ENCODE measurements at regions not wholly inside any gene's neighbourhood (a gene's known extent, or its start where the extent isn't known, plus 50 kb on each side); places are given as distances from the start of the nearest gene placed in this dataset.

DNA sequence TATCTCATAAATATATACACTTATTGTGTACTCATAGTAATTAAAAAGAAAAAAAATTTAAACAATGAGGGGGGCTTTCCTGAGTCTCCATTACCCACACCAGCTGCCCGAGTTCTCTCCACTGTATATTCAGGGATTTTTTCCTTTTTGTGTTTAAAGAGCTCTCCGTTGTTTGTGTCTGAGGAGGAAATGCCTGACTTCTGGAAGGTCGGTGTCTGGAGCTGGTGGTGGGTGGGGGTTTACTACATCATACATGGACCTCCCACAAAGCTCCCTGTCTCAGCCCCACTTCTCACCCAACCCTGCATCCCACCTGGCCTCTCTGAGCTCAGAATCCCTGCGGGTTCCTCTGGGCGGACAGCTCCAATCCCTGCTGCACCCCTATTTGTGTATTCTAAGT, 64.1 kb upstream of the ETV3 start:
- TF ChIP-seq, protein P1, sequence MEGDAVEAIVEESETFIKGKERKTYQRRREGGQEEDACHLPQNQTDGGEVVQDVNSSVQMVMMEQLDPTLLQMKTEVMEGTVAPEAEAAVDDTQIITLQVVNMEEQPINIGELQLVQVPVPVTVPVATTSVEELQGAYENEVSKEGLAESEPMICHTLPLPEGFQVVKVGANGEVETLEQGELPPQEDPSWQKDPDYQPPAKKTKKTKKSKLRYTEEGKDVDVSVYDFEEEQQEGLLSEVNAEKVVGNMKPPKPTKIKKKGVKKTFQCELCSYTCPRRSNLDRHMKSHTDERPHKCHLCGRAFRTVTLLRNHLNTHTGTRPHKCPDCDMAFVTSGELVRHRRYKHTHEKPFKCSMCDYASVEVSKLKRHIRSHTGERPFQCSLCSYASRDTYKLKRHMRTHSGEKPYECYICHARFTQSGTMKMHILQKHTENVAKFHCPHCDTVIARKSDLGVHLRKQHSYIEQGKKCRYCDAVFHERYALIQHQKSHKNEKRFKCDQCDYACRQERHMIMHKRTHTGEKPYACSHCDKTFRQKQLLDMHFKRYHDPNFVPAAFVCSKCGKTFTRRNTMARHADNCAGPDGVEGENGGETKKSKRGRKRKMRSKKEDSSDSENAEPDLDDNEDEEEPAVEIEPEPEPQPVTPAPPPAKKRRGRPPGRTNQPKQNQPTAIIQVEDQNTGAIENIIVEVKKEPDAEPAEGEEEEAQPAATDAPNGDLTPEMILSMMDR (IDR thresholded peaks at IDR 0.05; ENCODE audit: low read depth, low read length): no peak
- TF ChIP-seq EZH2phosphoT487 (IDR thresholded peaks at IDR 0.05; ENCODE audit: low read depth): no peak

All from OCI-LY3 (cell line).